DMS114 treated with DMSO at 0.1 percent for 48 hours (cell line): ENCODE measurements at regions not wholly inside any gene's neighbourhood (a gene's known extent, or its start where the extent isn't known, plus 50 kb on each side); places are given as distances from the start of the nearest gene placed in this dataset.
"Not testable (repeated sequence)": the region's sequence is repeated elsewhere in the genome, so short reads cannot be mapped to it uniquely, and the experiment has no call there.

ENCODE experiments used
- DNase-seq: peaks from one replicate; lab custom pipeline; 2025; ENCODE audit not compliant: unreplicated experiment; lab: John Stamatoyannopoulos, UW

- no peak for DNase-seq
Measured at GRCh38 chr9:6105738-6106137, 90.3 kb upstream of the RANBP6 start.

- not testable (repeated sequence) for DNase-seq
Measured at GRCh38 chr9:6104406-6104805, 89.0 kb upstream of the RANBP6 start.

- DNase-seq: not testable (repeated sequence)
Measured at GRCh38 chr9:6103911-6104310, 88.5 kb upstream of the RANBP6 start.

- not testable (repeated sequence) for DNase-seq
Measured at GRCh38 chr9:6102336-6102987, 87.0 kb upstream of the RANBP6 start.

- DNase-seq: not testable (repeated sequence)
Measured at GRCh38 chr9:6101725-6102124, 86.3 kb upstream of the RANBP6 start.

GRCh38 chr9:6099346-6099745, 83.9 kb upstream of the RANBP6 start:
- DNase-seq: not testable (repeated sequence)

- DNase-seq: no peak
Measured at GRCh38 chr9:6098431-6098830, 83.0 kb upstream of the RANBP6 start.

- DNase-seq: no peak
Measured at GRCh38 chr9:6096821-6097220, 81.4 kb upstream of the RANBP6 start.

GRCh38 chr9:6090277-6091210, 75.1 kb upstream of the RANBP6 start:
- no peak for DNase-seq

- DNase-seq: no peak
Measured at GRCh38 chr9:6089300-6089699, 73.9 kb upstream of the RANBP6 start.

GRCh38 chr9:6086006-6086655, 70.7 kb upstream of the RANBP6 start:
- DNase-seq: no peak

GRCh38 chr9:6080154-6080716, 64.8 kb upstream of the RANBP6 start:
- DNase-seq: peak; percentile 92

GRCh38 chr9:6079386-6079785, 64.0 kb upstream of the RANBP6 start:
- no peak for DNase-seq

GRCh38 chr9:6078382-6079105, 63.1 kb upstream of the RANBP6 start:
- DNase-seq: no peak

- DNase-seq: no peak
Measured at GRCh38 chr9:6076851-6077250, 61.4 kb upstream of the RANBP6 start.

- DNase-seq: no peak
Measured at GRCh38 chr9:6073731-6074130, 58.3 kb upstream of the RANBP6 start.

GRCh38 chr9:6072865-6073264, 57.4 kb upstream of the RANBP6 start:
- DNase-seq: no peak

GRCh38 chr9:6072453-6072852, 57.0 kb upstream of the RANBP6 start:
- DNase-seq: no peak

- no peak for DNase-seq
Measured at GRCh38 chr9:6068983-6069382, 53.6 kb upstream of the RANBP6 start.

- no peak for DNase-seq
Measured at GRCh38 chr9:6067426-6067825, 52.0 kb upstream of the RANBP6 start.
